GM23338 (cell line): ENCODE measurements at regions not wholly inside any gene's neighbourhood (a gene's known extent, or its start where the extent isn't known, plus 50 kb on each side); places are given as distances from the start of the nearest gene placed in this dataset.
"Not testable (repeated sequence)": the region's sequence is repeated elsewhere in the genome, so short reads cannot be mapped to it uniquely, and the experiment has no call there.

ENCODE experiments used
- CREB1 ChIP-seq: fragments of 250-450 bp; sonication (Bioruptor Pico); IDR thresholded peaks from 2 replicates; pipeline ENCODE4 v1.5.0; 2020; ENCODE audit warnings: low read depth, mild to moderate bottlenecking, moderate library complexity
- EZH2 ChIP-seq: fragments of 200-600 bp; sonication (generic); IDR thresholded peaks from one replicate; pipeline ENCODE4 v1.8.0; 2017; ENCODE audit warnings: antibody characterized with exemption, mild to moderate bottlenecking, low read depth; ENCODE audit not compliant: unreplicated experiment
- ZNF331 ChIP-seq: fragments of 250-450 bp; sonication (Bioruptor Pico); IDR thresholded peaks from 2 replicates; pipeline ENCODE4 v1.5.0; 2020; ENCODE audit warnings: low read depth, mild to moderate bottlenecking, moderate library complexity
- TF ChIP-seq, protein P1 (sequence below): IDR thresholded peaks from 2 replicates; pipeline ENCODE4 v1.6.1; 2016; ENCODE audit warnings: antibody characterized with exemption
- TF ChIP-seq, protein P2 (sequence below), 2 experiments: fragments of 200-600 bp in 1 of 2; sonication (generic) in 1 of 2; conservative IDR thresholded peaks; 2 replicates each; pipeline versions ENCODE4 v1.5.1 to v1.6.1; 2016 to 2017; ENCODE audit warnings: antibody characterized with exemption in 2 of 2, low read depth in 2 of 2, mild to moderate bottlenecking in 2 of 2, moderate library complexity in 1 of 2
- TF ChIP-seq, protein P3 (sequence below): IDR thresholded peaks from one replicate; pipeline ENCODE4 v1.6.1; 2018; ENCODE audit warnings: antibody characterized with exemption; ENCODE audit not compliant: unreplicated experiment

DNA sequence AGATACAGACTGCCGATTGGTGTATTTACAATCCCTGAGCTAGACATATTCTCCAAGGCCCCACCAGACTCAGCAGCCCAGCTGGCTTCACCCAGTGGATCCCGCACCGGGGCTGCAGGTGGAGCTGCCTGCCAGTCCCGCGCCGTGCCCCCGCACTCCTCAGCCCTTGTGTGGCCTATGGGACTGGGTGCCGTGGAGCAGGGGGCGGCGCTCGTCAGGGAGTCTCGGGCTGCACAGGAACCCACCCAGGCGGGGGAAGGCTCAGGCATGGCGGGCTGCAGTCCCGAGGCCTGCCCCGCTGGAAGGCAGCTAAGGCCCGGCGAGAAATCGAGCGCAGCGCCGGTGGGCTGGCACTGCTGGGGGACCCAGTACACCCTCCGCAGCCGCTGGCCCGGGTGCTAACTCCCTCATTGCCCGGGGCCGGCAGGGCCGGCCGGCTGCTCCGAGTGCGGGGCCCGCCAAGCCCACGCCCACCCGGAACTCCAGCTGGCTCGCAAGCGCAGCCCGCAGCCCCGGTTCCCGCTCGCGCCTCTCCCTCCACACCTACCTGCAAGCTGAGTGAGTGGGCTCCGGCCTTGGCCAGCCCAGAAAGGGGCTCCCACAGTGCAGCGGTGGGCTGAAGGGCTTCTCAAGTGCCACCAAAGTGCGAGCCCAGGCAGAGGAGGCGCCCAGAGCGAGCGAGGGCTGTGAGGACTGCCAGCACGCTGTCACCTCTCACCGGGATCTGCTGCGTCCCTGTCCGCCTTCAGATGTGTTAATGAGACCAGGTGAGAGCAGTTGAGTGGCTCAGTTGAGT, 137.8 kb upstream of the LCORL start:
- not testable (repeated sequence) for TF ChIP-seq ZNF331 (CRISPR knock-in tag); CREB1 (CRISPR knock-in tag); EZH2
- TF ChIP-seq, protein P1, sequence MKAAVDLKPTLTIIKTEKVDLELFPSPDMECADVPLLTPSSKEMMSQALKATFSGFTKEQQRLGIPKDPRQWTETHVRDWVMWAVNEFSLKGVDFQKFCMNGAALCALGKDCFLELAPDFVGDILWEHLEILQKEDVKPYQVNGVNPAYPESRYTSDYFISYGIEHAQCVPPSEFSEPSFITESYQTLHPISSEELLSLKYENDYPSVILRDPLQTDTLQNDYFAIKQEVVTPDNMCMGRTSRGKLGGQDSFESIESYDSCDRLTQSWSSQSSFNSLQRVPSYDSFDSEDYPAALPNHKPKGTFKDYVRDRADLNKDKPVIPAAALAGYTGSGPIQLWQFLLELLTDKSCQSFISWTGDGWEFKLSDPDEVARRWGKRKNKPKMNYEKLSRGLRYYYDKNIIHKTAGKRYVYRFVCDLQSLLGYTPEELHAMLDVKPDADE: not testable (repeated sequence)
- TF ChIP-seq, protein P2, sequence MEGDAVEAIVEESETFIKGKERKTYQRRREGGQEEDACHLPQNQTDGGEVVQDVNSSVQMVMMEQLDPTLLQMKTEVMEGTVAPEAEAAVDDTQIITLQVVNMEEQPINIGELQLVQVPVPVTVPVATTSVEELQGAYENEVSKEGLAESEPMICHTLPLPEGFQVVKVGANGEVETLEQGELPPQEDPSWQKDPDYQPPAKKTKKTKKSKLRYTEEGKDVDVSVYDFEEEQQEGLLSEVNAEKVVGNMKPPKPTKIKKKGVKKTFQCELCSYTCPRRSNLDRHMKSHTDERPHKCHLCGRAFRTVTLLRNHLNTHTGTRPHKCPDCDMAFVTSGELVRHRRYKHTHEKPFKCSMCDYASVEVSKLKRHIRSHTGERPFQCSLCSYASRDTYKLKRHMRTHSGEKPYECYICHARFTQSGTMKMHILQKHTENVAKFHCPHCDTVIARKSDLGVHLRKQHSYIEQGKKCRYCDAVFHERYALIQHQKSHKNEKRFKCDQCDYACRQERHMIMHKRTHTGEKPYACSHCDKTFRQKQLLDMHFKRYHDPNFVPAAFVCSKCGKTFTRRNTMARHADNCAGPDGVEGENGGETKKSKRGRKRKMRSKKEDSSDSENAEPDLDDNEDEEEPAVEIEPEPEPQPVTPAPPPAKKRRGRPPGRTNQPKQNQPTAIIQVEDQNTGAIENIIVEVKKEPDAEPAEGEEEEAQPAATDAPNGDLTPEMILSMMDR (conservative IDR thresholded peaks at IDR 0.05; ENCODE audit: low read depth in 2 of 2): not testable (repeated sequence)
- TF ChIP-seq, protein P3, sequence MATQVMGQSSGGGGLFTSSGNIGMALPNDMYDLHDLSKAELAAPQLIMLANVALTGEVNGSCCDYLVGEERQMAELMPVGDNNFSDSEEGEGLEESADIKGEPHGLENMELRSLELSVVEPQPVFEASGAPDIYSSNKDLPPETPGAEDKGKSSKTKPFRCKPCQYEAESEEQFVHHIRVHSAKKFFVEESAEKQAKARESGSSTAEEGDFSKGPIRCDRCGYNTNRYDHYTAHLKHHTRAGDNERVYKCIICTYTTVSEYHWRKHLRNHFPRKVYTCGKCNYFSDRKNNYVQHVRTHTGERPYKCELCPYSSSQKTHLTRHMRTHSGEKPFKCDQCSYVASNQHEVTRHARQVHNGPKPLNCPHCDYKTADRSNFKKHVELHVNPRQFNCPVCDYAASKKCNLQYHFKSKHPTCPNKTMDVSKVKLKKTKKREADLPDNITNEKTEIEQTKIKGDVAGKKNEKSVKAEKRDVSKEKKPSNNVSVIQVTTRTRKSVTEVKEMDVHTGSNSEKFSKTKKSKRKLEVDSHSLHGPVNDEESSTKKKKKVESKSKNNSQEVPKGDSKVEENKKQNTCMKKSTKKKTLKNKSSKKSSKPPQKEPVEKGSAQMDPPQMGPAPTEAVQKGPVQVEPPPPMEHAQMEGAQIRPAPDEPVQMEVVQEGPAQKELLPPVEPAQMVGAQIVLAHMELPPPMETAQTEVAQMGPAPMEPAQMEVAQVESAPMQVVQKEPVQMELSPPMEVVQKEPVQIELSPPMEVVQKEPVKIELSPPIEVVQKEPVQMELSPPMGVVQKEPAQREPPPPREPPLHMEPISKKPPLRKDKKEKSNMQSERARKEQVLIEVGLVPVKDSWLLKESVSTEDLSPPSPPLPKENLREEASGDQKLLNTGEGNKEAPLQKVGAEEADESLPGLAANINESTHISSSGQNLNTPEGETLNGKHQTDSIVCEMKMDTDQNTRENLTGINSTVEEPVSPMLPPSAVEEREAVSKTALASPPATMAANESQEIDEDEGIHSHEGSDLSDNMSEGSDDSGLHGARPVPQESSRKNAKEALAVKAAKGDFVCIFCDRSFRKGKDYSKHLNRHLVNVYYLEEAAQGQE: not testable (repeated sequence)
